SHP77 treated with DMSO at 0.1 percent for 48 hours (cell line): ENCODE measurements at regions not wholly inside any gene's neighbourhood (a gene's known extent, or its start where the extent isn't known, plus 50 kb on each side); places are given as distances from the start of the nearest gene placed in this dataset.
"Not testable (repeated sequence)": the region's sequence is repeated elsewhere in the genome, so short reads cannot be mapped to it uniquely, and the experiment has no call there.

Source experiments
- DNase-seq: peaks from one replicate; lab custom pipeline; 2025; lab: John Stamatoyannopoulos, UW

DNA sequence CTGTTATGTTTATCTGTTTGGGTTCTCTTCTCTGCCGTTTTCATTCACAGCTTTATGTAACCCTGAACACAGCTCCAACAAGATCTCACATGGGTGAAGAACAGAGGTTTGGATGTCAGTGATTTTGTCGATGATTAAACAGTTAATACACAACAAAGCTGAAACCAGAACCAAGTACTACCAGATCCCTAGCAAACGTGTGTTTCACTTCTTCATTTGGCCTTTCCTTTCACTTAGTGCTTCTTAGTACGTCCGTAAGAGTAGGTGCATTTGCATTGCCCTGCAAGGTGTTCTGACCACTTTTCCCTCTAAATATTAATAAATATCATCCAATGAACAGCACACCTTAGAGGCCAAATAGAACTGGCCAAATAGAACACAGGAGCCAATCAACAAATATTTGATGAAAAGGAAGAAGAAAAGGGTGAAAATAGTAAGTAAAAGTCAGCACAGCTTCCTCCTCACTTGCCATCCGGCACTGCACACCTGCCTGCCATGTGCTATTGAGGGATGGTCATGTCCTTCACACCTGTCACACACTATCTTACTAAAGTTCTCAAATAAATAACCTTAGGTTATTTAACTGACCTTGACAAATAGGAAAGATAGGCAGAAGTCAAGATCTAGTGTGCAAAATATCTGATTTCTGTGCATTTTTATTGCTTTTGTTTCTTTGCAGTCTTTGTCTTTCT lies 252.6 kb upstream of the ANKRD30A start:
- no peak for DNase-seq

DNA sequence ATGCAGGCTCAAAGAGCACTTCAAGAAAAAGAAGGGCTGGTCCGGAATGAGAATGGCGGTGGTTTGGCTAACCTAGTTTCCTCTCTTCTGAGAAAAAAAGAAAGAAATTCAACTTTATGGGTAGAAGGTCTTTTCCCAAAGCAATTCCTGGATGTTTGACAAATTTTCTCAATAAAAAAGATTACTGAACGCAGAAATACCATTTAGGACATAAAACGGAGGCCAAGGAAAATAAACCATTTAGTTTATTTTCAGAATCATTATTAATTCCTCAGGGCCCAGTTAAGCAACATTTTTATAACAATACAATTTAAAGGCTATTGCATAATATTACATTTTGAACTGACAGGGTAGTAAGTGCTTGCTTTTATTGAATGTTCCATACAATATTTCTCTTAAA lies 284.6 kb upstream of the ANKRD30A start:
- DNase-seq: no peak

GRCh38 chr10:36837416-36837815 lies 288.0 kb upstream of the ANKRD30A start:
- DNase-seq: no peak

DNA sequence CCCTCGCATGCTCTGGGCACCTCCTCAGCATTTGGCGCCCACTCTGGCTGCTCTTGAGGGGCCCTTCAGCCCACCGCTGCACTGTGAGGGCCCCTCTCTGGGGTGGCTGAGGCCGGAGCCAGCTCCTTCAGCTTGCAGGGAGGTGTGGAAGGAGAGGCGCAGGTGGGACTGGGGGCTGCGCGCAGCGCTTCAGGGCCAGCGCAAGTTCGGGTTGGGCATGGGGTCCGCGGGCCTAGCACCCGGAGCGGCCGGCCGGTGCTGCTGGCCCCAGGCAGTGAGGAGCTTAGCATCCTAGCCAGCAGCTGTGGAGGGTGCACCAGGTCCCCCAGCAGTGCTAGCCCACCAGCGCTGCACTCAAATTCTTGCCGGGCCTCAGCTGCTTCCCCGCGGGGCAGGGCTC lies 305.6 kb upstream of the ANKRD30A start:
- DNase-seq: no peak

- DNase-seq: no peak
Measured at GRCh38 chr10:36817898-36818297, 307.5 kb upstream of the ANKRD30A start.

GRCh38 chr10:36808625-36809362 lies 316.6 kb upstream of the ANKRD30A start:
- no peak for DNase-seq

DNA sequence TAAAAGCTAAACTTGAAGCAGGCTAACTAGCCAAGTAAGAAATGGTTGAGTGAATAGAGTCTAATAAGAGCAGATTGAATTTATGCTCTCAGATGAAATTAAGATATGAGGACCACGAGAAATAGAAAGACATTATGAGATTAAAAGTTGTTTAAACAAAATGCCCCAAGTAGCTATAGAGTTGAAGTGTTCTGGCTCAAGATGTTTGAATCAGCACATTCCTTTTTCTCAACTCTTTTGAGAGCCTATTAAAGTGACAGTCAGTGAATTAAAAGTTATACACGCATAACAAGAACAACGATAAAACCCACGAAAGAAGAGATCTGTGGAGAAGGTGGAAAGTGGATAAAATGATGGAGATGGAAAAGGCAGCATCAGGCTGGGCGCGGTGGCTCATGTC lies 322.2 kb upstream of the ANKRD30A start:
- no peak for DNase-seq

- no peak for DNase-seq
Measured at GRCh38 chr10:36802490-36803153, 322.8 kb upstream of the ANKRD30A start.

DNA sequence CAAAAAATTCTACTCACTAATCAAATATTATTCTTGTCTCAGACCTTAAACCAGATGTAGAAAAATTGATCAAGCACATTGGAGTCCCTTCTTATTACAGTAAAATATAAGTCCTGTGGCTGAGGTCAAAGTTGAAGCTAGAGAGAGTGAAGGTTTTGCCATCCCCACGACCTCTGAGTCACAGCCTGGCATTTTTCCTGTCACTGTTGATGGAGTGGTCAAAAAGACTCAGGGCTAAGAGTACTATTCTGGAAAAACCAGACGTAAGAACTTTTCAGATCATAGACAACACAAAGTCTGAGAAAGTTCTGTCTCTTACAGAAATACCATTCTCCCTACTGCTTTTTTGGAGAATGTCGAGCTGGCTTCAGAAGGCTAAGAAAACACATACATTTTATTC lies 323.7 kb upstream of the ANKRD30A start:
- no peak for DNase-seq

DNA sequence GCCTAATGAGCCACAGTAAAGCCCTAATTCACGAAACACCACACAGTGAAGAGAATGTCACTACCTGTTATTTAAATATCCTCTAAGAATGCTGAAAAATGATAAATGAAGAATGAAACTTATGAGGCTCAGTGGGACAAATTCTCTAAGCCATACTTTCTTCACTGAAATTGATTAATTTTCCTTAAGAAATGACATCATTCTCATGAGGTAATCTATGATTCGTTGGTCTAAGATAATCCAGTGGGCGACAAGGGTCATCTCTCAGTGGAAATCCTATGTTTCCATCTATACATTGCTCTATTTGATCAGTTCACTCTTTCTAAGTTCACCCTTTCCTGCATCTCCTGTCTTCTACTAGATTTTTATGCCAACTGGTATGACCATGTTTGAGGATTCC lies 330.4 kb upstream of the ANKRD30A start:
- no peak for DNase-seq

- DNase-seq: no peak
Measured at GRCh38 chr10:36789974-36790373, 335.4 kb upstream of the ANKRD30A start.

- no peak for DNase-seq
Measured at GRCh38 chr10:36788152-36788551, 337.2 kb upstream of the ANKRD30A start.

DNA sequence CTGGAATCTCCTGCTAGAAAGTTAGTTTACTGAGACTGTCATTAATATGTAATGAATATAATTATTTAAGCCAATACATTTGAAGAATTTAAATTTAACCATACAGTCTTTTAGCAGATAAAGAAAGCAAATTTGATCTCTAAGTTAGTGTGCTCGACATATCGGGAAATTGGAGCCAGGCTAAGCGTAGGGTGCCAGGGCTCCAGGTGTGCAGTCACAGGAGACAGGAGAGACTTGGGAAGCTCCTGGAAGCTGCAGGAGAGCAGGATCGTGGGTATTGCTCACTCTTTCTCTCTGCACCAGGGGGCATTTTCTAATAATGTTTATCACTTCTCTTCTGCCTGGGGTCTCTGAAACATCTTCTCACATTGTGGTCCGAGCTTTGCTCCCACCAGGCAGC lies 342.0 kb upstream of the ANKRD30A start:
- DNase-seq: no peak

DNA sequence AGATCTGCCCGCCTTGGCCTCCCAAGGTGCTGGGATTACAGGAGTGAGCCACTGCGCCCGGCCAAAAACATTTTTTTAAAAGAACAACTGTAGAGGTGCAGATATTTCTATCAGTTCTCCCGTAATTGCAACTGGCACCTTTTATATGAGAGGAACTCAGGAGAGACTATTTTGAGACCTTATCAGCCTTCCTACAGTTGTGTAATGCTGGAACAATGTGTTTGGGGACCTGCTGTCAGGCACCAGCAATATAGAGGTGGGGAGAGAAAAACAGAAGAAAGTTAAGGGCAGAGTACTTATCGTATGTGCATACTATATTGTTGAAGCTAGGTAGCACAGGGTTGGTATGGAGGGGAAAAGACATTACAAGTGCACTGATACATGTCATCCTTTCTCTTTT lies 343.8 kb upstream of the ANKRD30A start:
- no peak for DNase-seq

DNA sequence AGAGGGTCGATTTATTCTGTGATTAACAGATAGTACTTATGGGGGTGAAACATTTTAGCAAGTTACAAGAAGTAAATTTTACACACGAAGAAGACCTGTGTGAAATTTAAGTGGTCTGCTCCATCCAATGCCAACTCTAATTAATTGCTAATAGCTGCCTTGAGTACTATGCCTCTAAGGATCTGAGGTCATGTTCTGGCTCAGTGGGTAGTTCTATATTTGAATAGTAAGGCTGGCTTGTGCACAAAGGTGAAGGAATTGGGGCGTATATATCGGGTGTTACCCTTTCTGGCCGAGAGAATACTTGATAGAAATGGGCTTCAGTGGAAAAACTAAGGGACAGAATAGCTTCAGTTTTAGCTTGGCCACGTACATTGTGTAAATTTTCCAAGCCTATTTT lies 345.2 kb upstream of the ANKRD30A start:
- no peak for DNase-seq

- no peak for DNase-seq
Measured at GRCh38 chr10:36779238-36779846, 346.1 kb upstream of the ANKRD30A start.

GRCh38 chr10:36778651-36779050 lies 346.7 kb upstream of the ANKRD30A start:
- DNase-seq: no peak

- no peak for DNase-seq
Measured at GRCh38 chr10:36773652-36774051, 351.7 kb upstream of the ANKRD30A start.

GRCh38 chr10:36771725-36772124 lies 353.7 kb upstream of the ANKRD30A start:
- DNase-seq: no peak

- DNase-seq: not testable (repeated sequence)
Measured at GRCh38 chr10:36769741-36770140, 355.7 kb upstream of the ANKRD30A start.

- no peak for DNase-seq
Measured at GRCh38 chr10:36766940-36767339, 358.5 kb upstream of the ANKRD30A start.

DNA sequence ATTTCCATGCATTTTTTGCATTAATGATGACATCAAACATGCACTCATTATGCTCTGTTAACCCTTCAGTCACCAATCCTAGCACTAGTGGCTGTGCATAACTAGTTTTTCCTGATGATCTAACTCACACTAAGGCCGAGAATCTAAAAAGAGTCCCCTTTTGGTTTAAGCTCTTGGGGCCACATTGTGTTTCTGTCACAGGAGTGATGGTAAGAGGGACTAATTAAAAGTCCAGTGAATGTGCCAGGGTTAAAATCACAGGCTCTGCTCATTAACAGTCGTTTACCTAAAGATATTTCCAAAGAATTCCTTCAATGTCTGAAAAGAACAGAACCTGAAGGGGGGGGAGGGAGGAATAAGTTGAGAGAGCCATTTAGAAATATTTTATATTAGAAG lies 359.0 kb upstream of the ANKRD30A start:
- DNase-seq: no peak
